Suppressor macrophage treated with lipopolysaccharide for 1 hour (primary cell): ENCODE measurements at regions not wholly inside any gene's neighbourhood (a gene's known extent, or its start where the extent isn't known, plus 50 kb on each side); places are given as distances from the start of the nearest gene placed in this dataset.

ENCODE experiments used
- DNase-seq, 3 donors: peaks; one replicate each; pipeline ENCODE4 v3.0.0-alpha.2; 2020 to 2022

- no peak for DNase-seq
These were observed 74.6 kb upstream of the IPO9 start for GRCh38 chr1:201754353-201754752.

- no peak for DNase-seq
These were observed 73.8 kb upstream of the IPO9 start for GRCh38 chr1:201755200-201755599.

GRCh38 chr1:201756406-201756805, 72.6 kb upstream of the IPO9 start:
- DNase-seq, result no peak

GRCh38 chr1:201758499-201759050, 70.4 kb upstream of the IPO9 start:
- DNase-seq, result no peak

GRCh38 chr1:201759194-201759815, 69.7 kb upstream of the IPO9 start:
- no peak for DNase-seq

GRCh38 chr1:201760516-201760915, 68.4 kb upstream of the IPO9 start:
- no peak for DNase-seq

- DNase-seq, result no peak
These were observed 67.8 kb upstream of the IPO9 start for GRCh38 chr1:201761178-201761577.

GRCh38 chr1:201761871-201762270, 67.1 kb upstream of the IPO9 start:
- no peak for DNase-seq

GRCh38 chr1:201762381-201762780, 66.6 kb upstream of the IPO9 start:
- DNase-seq, result no peak

GRCh38 chr1:201763455-201764140, 65.4 kb upstream of the IPO9 start:
- DNase-seq, result no peak

- no peak for DNase-seq
These were observed 64.8 kb upstream of the IPO9 start for GRCh38 chr1:201764166-201764565.

- DNase-seq, result no peak
These were observed 64.4 kb upstream of the IPO9 start for GRCh38 chr1:201764579-201764978.

- DNase-seq, result no peak
These were observed 62.7 kb upstream of the IPO9 start for GRCh38 chr1:201766131-201766866.

GRCh38 chr1:201767339-201767738, 61.6 kb upstream of the IPO9 start:
- no peak for DNase-seq

- no peak for DNase-seq
These were observed 59.9 kb upstream of the IPO9 start for GRCh38 chr1:201769072-201769471.

GRCh38 chr1:201769966-201770365, 59.0 kb upstream of the IPO9 start:
- no peak for DNase-seq

GRCh38 chr1:201771466-201771865, 57.5 kb upstream of the IPO9 start:
- no peak for DNase-seq

- DNase-seq, result no peak
These were observed 56.8 kb upstream of the IPO9 start for GRCh38 chr1:201772178-201772577.

GRCh38 chr1:201773764-201774163, 55.2 kb upstream of the IPO9 start:
- DNase-seq, result no peak

GRCh38 chr1:201774224-201774982, 54.6 kb upstream of the IPO9 start:
- DNase-seq, result peak in 1 of 3 donors; percentile 24

GRCh38 chr1:201774983-201775344, 54.0 kb upstream of the IPO9 start:
- no peak for DNase-seq

GRCh38 chr1:201775380-201775779, 53.6 kb upstream of the IPO9 start:
- no peak for DNase-seq
